HuH-7 (cell line): ENCODE measurements at regions not wholly inside any gene's neighbourhood (a gene's known extent, or its start where the extent isn't known, plus 50 kb on each side); places are given as distances from the start of the nearest gene placed in this dataset.

Source experiments
- DNase-seq: peaks from one replicate; pipeline ENCODE4 v3.0.0; 2011; ENCODE audit warnings: low spot score

DNA sequence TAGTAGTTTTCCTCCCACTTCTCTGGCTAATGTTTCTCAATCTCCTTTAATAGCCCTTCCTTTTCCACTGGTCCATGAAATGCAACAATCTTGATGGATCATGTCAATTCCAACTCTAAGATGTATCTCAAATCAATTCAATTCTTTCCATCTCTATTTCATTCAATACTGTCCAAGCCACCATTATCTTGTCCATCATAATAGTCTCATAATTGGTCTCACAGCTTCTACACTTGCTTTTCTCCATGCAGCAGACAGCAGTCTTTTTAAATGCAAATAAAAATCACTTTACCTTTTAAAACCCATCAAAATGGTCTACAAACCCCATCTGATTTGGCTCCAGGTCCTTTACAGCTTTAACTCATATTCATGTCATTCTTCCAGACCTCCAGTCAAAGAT, 226.6 kb downstream of the EPHA4 start:
- no peak for DNase-seq

DNA sequence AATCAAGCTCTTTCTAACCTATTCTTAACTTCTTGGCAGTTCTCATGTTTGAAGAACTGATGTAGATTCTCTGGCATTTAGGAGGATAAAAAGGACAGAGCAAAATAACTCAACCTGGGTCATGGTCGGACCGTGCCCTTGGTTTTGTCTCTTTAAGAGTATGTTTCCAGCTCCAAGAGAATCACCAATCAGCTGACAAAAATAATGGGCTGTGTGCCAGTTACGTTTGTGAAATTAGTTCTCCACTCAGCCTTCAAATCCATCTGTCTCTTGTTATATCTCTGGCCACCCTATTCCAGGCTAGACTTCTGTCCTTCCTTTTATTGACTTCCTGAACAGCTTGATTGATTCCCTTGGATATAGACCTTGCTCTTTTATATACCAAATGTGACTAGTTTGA, 225.7 kb downstream of the EPHA4 start:
- no peak for DNase-seq

DNA sequence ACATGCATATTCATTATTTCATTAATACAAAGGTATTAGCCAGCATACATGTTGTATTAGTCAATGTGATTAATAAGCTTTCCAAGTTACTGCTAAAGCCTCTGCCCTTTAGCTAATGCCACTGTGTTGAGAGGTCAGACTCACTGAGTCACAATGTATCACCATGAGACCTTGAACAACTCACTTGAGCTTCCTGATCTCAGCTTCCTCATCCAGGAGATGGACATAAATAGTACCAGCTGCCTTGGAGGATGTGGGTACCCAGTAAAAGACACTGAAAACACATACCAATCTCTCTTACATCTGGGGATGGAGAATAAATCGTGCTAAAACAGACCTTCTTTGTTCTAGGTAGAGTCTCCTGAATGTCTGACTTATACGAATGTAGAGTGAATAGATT, 224.6 kb downstream of the EPHA4 start:
- DNase-seq = no peak

DNA sequence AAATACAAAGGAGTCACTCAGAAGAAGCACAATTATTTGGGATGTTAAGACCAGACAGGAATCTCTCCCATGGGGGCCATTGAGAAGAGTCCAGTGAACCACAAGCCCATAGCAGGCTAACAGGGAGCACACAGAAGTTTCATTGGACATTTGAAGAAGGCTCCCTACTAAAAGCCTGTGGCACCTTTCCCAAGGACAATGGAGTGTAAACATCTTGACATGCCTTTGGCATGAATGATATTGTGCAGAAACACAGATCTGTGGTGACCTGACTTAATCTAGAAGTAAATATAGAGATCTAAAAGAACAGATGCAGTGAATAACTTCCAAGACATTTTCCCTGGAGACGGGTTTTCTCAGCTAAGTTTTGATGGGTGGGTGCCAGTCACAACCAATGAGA, 221.5 kb downstream of the EPHA4 start:
- no peak for DNase-seq

DNA sequence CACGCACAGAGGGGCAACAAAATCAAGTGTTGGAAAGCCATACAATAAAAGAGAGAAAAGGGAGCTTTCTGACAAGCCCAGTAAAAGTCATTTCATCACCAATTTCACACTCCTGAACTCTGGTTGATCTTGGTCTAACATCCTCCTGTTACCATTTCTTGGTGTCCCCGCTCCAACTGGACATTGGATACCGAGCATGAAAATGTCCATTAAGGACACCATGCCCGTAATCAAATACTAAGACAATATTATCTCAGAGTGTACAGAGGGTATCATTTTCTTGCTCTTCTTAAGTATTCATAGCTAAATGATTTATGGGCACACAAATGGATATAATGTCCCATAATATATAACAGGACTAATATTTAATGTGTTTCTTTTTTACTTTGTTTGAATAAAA, 218.9 kb downstream of the EPHA4 start:
- no peak for DNase-seq

DNA sequence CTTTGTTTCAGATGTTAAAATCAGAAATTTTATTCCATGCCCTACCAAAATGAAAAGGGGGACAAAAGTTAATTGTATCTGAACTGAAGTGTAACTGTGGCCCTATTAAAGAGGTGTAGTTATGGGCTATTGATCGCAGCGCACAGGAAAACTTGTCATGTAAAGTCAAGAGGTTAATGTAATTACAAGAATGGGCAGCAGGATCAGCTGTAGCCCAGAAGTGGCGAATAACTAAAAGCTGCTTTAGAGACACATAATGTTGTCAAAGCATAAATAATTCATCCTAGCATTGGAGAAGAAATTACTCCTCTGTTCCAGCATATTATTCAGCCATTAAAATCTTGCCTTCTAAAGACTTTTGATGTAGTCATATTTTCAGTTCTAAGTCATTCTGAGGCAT, 211.8 kb downstream of the EPHA4 start:
- no peak for DNase-seq

DNA sequence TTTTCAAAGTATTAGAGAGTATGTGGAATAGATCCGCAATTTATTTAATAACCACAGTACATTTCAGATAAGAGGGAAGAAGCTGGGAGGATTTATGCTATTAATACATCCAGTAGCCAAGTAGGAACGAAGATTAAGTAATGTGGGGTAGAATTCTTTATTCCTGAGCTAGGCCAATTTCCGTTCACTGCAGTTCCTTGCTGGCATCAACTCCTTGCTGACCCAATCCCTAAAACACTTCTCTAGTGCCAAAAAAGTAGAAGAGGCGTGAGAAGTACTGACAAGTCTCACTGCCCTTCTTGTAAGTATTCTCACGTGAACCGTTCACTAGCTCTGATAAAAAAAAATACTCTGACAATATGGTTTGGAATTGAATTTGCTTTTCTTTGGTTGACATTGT, 211.4 kb downstream of the EPHA4 start:
- DNase-seq = no peak

DNA sequence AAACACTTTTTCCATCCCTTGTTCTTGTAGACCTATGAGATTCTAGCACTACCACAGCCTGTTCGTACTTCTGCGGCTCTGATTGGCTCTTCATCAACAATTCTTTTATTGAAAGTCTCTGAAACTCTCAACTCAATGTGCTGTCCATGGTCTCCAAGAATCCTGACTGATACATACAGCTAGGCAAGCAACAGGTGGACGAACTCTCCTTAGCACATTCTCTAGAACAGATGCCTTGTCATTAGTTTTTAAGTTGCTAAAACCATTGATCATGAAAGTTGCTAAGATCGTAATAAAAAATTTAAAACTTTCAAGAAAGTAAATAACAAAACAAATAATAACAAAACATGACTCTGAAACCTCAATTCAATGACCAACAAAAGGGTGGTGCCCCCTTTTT, 210.5 kb downstream of the EPHA4 start:
- DNase-seq = no peak

DNA sequence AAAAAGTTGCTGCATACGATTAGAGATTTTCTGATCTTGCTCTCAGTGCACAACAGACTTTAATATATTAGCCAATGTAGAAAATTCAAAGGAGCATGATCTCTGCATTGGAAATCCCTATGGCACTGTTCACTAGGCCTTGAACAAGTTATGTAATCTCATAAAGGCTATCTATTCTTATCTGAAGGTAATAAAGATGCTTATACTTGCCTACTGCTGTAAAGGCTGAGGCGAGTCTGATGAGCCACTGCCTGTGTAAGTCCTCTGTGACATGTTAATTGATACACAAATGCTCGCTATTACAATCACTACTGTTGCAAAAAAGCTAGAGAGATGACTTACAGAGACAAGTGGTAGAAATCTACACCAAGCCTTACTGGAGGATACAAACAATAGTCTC, 207.4 kb downstream of the EPHA4 start:
- DNase-seq = no peak
